ENCODE measurements at regions not wholly inside any gene's neighbourhood (a gene's known extent, or its start where the extent isn't known, plus 50 kb on each side); places are given as distances from the start of the nearest gene placed in this dataset.

DNA sequence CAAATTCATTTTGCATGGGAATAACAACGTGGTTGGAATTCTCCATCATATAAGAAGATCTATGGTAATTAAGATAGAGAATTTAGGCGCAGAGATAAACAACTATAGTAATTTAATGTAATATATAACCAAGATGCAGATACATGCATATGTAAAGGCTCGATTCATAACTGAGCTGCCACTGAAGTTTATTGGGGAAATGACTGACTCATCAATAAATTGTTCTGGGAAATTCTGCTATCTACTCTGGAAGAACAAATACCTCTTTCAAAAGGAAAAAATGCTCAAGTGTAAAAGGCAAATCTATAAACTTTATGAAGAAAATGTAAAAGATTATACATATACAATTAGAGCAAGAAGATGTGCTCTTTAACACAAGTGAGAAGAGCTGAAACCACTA lies 596.4 kb downstream of the MMUT start:
- TF ChIP-seq POLR2A (IDR thresholded peaks at IDR 0.05; ENCODE audit: low read depth) = no peak
- TF ChIP-seq POLR2AphosphoS5 (IDR thresholded peaks at IDR 0.05) = no peak
- TF ChIP-seq, protein P1, sequence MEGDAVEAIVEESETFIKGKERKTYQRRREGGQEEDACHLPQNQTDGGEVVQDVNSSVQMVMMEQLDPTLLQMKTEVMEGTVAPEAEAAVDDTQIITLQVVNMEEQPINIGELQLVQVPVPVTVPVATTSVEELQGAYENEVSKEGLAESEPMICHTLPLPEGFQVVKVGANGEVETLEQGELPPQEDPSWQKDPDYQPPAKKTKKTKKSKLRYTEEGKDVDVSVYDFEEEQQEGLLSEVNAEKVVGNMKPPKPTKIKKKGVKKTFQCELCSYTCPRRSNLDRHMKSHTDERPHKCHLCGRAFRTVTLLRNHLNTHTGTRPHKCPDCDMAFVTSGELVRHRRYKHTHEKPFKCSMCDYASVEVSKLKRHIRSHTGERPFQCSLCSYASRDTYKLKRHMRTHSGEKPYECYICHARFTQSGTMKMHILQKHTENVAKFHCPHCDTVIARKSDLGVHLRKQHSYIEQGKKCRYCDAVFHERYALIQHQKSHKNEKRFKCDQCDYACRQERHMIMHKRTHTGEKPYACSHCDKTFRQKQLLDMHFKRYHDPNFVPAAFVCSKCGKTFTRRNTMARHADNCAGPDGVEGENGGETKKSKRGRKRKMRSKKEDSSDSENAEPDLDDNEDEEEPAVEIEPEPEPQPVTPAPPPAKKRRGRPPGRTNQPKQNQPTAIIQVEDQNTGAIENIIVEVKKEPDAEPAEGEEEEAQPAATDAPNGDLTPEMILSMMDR (IDR thresholded peaks at IDR 0.05) = no peak
- TF ChIP-seq EP300 (IDR thresholded peaks at IDR 0.05) = no peak
- no peak overlapping the region for H3K4me3 ChIP-seq
- intact Hi-C loops (cut with DNase I) = no loop called here
- no peaks in the 10 kb centered on the region for H3K36me3 ChIP-seq
- WGBS = 86% methylated on average over 3 of the region's 3 CpGs
- DNase-seq (ENCODE audit: extremely low spot score) = no peak
- H3K27ac ChIP-seq (replicated peaks in 1 of 4) = no peak overlapping the region
- no peaks in the 10 kb centered on the region for H3K4me1 ChIP-seq
- peaks cover 0 to 5% (median 0%) of the 10 kb centered on the region in 4 donors for H3K9me3 ChIP-seq
- H3K27me3 ChIP-seq = no peaks in the 10 kb centered on the region

DNA sequence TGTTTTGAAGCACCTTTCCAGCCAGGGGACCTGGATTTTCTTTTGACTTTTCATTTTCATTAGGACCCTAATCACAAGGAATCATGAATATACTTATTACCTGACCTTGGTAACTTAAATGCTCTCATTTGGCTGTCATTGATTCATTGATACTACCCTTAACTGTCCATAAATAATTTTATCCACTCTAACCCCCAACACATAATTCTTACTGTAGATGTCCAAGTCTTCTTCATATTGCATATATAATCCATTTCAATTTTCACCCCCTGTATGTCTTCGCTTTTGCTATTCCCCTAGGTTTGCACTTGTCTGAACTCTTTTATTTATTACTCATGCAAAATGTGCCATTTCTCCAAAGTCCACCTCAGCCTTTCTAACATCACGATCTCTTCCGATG lies 602.9 kb downstream of the MMUT start:
- intact Hi-C loops (cut with DNase I) = no loop called here
- H3K4me1 ChIP-seq = no peaks in the 10 kb centered on the region
- H3K27me3 ChIP-seq = no peaks in the 10 kb centered on the region
- TF ChIP-seq EP300 (IDR thresholded peaks at IDR 0.05) (no peak), POLR2AphosphoS5 (IDR thresholded peaks at IDR 0.05) (no peak), POLR2A (IDR thresholded peaks at IDR 0.05; ENCODE audit: low read depth) (no peak)
- TF ChIP-seq, protein P1 (IDR thresholded peaks at IDR 0.05) = no peak
- H3K27ac ChIP-seq (replicated peaks in 1 of 4) = no peak overlapping the region
- DNase-seq (ENCODE audit: extremely low spot score) = no peak
- H3K9me3 ChIP-seq = peaks cover 0 to 5% (median 0%) of the 10 kb centered on the region in 4 donors
- H3K36me3 ChIP-seq = no peaks in the 10 kb centered on the region
- no peak overlapping the region for H3K4me3 ChIP-seq
- WGBS = 89% methylated on average over 3 of the region's 3 CpGs

DNA sequence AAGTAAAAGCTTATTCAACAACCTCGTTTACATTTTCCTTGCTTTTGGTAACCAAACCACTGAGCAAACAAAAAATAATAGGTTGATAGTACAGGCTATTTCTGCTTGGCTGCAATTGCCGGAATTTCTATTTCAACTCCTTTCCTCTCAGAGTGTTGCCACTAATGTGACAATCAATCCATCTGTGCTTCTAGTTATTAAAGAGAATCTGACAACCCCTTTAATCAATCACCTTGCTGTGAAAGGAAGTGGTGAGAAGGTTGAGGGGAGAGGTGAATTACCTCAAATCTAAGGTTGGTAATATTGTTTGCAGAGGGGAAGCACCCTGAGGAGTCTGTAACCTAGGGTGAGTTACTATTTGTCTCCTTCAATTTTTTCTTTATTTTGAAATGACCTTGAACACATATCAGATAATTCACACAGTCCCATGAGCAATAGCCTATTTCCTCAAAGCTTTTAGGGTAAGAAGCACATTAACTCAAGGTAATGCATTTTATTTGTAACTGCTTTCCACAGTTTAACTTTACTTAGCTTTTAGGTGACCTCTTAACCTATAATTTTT lies 603.4 kb downstream of the MMUT start:
- Histone ChIP-seq H3K4me1 (no peaks in the 10 kb centered on the region), H3K27me3 (no peaks in the 10 kb centered on the region), H3K36me3 (no peaks in the 10 kb centered on the region), H3K4me3 (no peak overlapping the region), H3K27ac (replicated peaks in 1 of 4) (no peak overlapping the region), H3K9me3 (peaks cover 0 to 4% (median 0%) of the 10 kb centered on the region in 4 donors)
- intact Hi-C loops (cut with DNase I) = no loop called here
- 84% methylated on average over 2 of the region's 2 CpGs for WGBS
- TF ChIP-seq POLR2A (IDR thresholded peaks at IDR 0.05; ENCODE audit: low read depth) (no peak), EP300 (IDR thresholded peaks at IDR 0.05) (no peak), POLR2AphosphoS5 (IDR thresholded peaks at IDR 0.05) (no peak)
- TF ChIP-seq, protein P1 (IDR thresholded peaks at IDR 0.05) = no peak
- no peak for DNase-seq (ENCODE audit: extremely low spot score)

DNA sequence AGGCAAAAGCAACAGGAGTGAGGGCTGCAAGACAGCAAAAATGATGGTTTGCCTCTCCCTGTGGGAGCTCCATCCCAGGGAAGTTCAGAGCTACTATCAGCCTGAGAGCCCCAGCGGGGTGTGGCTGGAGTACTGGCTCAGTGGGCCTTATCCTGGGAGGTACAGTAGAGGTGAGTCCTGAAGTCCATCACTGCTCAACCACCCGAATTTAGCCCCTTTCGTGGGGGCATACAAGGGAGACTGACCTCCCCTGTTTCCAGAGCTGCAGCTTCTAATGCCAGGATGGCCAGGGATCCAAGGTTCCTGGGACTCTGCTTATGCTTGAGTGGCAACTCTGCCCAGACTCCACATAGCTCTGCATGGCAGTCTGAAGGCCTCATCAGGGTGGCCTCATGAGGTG lies 617.8 kb downstream of the MMUT start:
- no peaks in the 10 kb centered on the region for H3K27me3 ChIP-seq
- no peaks in the 10 kb centered on the region for H3K4me1 ChIP-seq
- intact Hi-C loops (cut with DNase I) = no loop called here
- peaks cover 0 to 25% (median 14%) of the 10 kb centered on the region in 4 donors for H3K9me3 ChIP-seq
- H3K36me3 ChIP-seq = no peaks in the 10 kb centered on the region
- H3K27ac ChIP-seq (replicated peaks in 1 of 4) = no peak overlapping the region
- H3K4me3 ChIP-seq = no peak overlapping the region
- no peak for DNase-seq (ENCODE audit: extremely low spot score)
- WGBS = 86% methylated on average over 3 of the region's 3 CpGs
- TF ChIP-seq POLR2AphosphoS5 (IDR thresholded peaks at IDR 0.05) (no peak), POLR2A (IDR thresholded peaks at IDR 0.05; ENCODE audit: low read depth) (no peak), EP300 (IDR thresholded peaks at IDR 0.05) (no peak)
- TF ChIP-seq, protein P1 (IDR thresholded peaks at IDR 0.05) = no peak

DNA sequence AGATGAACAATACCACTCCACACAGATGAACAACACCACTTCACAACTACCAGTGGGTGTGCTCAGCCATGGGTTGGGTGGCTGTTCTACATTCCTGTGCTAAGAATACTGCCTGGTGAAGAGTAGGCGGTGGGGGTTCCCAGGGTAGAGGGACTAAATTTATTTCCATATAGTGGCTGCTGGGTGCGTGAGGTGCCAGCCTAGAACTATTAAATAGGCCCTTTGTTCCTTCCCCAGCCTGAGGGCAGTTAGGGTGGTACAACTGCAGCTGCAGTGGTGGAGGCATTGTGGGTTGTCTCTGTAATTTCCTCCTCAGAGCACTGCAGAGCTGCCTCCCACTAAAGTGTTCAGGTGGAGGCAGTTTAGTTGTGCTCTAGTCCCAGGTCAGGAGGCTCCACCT lies 618.4 kb downstream of the MMUT start:
- peaks cover 0 to 25% (median 14%) of the 10 kb centered on the region in 4 donors for H3K9me3 ChIP-seq
- intact Hi-C loops (cut with DNase I) = no loop called here
- H3K4me1 ChIP-seq = no peaks in the 10 kb centered on the region
- TF ChIP-seq, protein P1 (IDR thresholded peaks at IDR 0.05) = no peak
- no peak overlapping the region for H3K4me3 ChIP-seq
- H3K27ac ChIP-seq (replicated peaks in 1 of 4) = no peak overlapping the region
- no peaks in the 10 kb centered on the region for H3K27me3 ChIP-seq
- H3K36me3 ChIP-seq = no peaks in the 10 kb centered on the region
- 82% methylated on average over 2 of the region's 2 CpGs for WGBS
- DNase-seq (ENCODE audit: extremely low spot score) = no peak

All from esophagus muscularis mucosa (tissue), 4 donors.